Right lobe of liver (tissue), 4 donors: ENCODE measurements at regions not wholly inside any gene's neighbourhood (a gene's known extent, or its start where the extent isn't known, plus 50 kb on each side); places are given as distances from the start of the nearest gene placed in this dataset.

Experiments
- POLR2A ChIP-seq: fragments of 450-650 bp; IDR thresholded peaks from one replicate; pipeline ENCODE4 v1.6.1; 2017; ENCODE audit warnings: antibody characterized with exemption, mild to moderate bottlenecking
- TF ChIP-seq, protein P1 (sequence below), 4 donors: fragments of 200-600 bp in 3 of 4; fragments of 450-650 bp in 1 of 4; IDR thresholded peaks; one replicate each; pipeline versions ENCODE4 v1.5.1 to v1.8.0; 2016 to 2022; ENCODE audit warnings: antibody characterized with exemption in 4 of 4, mild to moderate bottlenecking in 2 of 4
- donor health status: DM: no; HTN: no; CAD: no.
- donor health status: DM: no; HTN: no; CAD: no.
- donor health status: DM: no; HTN: yes; CAD: no.

DNA sequence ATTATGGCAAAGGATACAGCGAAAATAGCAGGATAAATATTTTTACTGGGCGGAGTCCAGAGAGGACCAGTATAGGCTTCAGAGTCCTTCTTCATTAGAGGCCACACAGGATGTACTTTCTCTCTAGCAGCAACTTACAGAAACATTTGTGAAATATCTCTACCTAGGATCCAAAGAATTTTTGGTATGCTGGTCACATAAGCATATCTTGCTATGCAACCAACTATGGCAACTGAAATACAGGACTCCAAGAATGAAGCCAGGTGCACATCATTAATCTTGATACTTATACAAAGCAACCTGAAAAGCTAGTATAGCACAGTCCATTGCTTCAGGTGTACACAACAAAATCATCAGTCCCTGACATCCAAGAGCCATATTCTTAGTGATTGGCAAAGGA is 59.1 kb upstream of the NABP1 start:
- TF ChIP-seq, protein P1, sequence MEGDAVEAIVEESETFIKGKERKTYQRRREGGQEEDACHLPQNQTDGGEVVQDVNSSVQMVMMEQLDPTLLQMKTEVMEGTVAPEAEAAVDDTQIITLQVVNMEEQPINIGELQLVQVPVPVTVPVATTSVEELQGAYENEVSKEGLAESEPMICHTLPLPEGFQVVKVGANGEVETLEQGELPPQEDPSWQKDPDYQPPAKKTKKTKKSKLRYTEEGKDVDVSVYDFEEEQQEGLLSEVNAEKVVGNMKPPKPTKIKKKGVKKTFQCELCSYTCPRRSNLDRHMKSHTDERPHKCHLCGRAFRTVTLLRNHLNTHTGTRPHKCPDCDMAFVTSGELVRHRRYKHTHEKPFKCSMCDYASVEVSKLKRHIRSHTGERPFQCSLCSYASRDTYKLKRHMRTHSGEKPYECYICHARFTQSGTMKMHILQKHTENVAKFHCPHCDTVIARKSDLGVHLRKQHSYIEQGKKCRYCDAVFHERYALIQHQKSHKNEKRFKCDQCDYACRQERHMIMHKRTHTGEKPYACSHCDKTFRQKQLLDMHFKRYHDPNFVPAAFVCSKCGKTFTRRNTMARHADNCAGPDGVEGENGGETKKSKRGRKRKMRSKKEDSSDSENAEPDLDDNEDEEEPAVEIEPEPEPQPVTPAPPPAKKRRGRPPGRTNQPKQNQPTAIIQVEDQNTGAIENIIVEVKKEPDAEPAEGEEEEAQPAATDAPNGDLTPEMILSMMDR (IDR thresholded peaks at IDR 0.05), result no peak
- no peak for TF ChIP-seq POLR2A
